ENCODE measurements at regions not wholly inside any gene's neighbourhood (a gene's known extent, or its start where the extent isn't known, plus 50 kb on each side); places are given as distances from the start of the nearest gene placed in this dataset.

GRCh38 chr7:46173476-46174195 is 252.6 kb upstream of the IGFBP3 start:
- Mint-ChIP-seq H3K27ac (no peak overlapping the region), H3K4me1 (no peaks in the 10 kb centered on the region), H3K4me3 (no peak overlapping the region), H3K9me3 (peaks cover 0 to 4% (median 0%) of the 10 kb centered on the region in 3 donors), H3K27me3 (no peaks in the 10 kb centered on the region), H3K36me3 (no peaks in the 10 kb centered on the region)
- CTCF ChIA-PET = no interaction called here
- Histone ChIP-seq H3K36me3 (ENCODE audit: control insufficient read depth in 2 of 2, extremely low read depth in 1 of 2, insufficient read depth in 1 of 2, low read length in 1 of 2) (no peaks in the 10 kb centered on the region), H3K9me3 (no peaks in the 10 kb centered on the region), H3K4me3 (ENCODE audit: control insufficient read depth in 1 of 2, extremely low read depth in 1 of 2, low read length in 1 of 2) (no peak overlapping the region), H3K27ac (ENCODE audit: low read length) (no peak overlapping the region), H3K4me1 (ENCODE audit: control insufficient read depth in 1 of 2, extremely low read depth in 1 of 2, insufficient read depth in 2 of 2, low read length in 2 of 2) (no peaks in the 10 kb centered on the region), H3K27me3 (replicated peaks in 1 of 2; ENCODE audit: control insufficient read depth in 2 of 2, extremely low read depth in 1 of 2, insufficient read depth in 2 of 2, low read length in 1 of 2) (no peaks in the 10 kb centered on the region)
- POLR2A ChIA-PET = no interaction called here
- WGBS (ENCODE audit: insufficient coverage) = 82% methylated on average over 8 of the region's 14 CpGs
- DNase-seq (no peak), ATAC-seq (replicated peaks in 1 of 4) (no peak)

- ATAC-seq (replicated peaks in 1 of 4) (no peak), DNase-seq (no peak)
- Mint-ChIP-seq H3K4me3 (no peak overlapping the region), H3K36me3 (no peaks in the 10 kb centered on the region), H3K4me1 (no peaks in the 10 kb centered on the region), H3K9me3 (peaks cover 0 to 4% (median 0%) of the 10 kb centered on the region in 3 donors), H3K27ac (no peak overlapping the region), H3K27me3 (no peaks in the 10 kb centered on the region)
- ChIA-PET CTCF (no interaction called here), POLR2A (no interaction called here)
- Histone ChIP-seq H3K4me1 (ENCODE audit: control insufficient read depth in 1 of 2, extremely low read depth in 1 of 2, insufficient read depth in 2 of 2, low read length in 2 of 2) (no peaks in the 10 kb centered on the region), H3K36me3 (ENCODE audit: control insufficient read depth in 2 of 2, extremely low read depth in 1 of 2, insufficient read depth in 1 of 2, low read length in 1 of 2) (no peaks in the 10 kb centered on the region), H3K9me3 (no peaks in the 10 kb centered on the region), H3K4me3 (ENCODE audit: control insufficient read depth in 1 of 2, extremely low read depth in 1 of 2, low read length in 1 of 2) (no peak overlapping the region), H3K27me3 (replicated peaks in 1 of 2; ENCODE audit: control insufficient read depth in 2 of 2, extremely low read depth in 1 of 2, insufficient read depth in 2 of 2, low read length in 1 of 2) (no peaks in the 10 kb centered on the region), H3K27ac (ENCODE audit: low read length) (no peak overlapping the region)
- no CpG with 5 or more reads among the region's 1 CpG for WGBS (ENCODE audit: insufficient coverage)
These were observed 249.7 kb upstream of the IGFBP3 start for GRCh38 chr7:46170792-46171191.

GRCh38 chr7:46170021-46170420 is 248.9 kb upstream of the IGFBP3 start:
- CTCF ChIA-PET = no interaction called here
- Histone ChIP-seq H3K9me3 (no peaks in the 10 kb centered on the region), H3K27me3 (replicated peaks in 1 of 2; ENCODE audit: control insufficient read depth in 2 of 2, extremely low read depth in 1 of 2, insufficient read depth in 2 of 2, low read length in 1 of 2) (no peaks in the 10 kb centered on the region), H3K4me3 (ENCODE audit: control insufficient read depth in 1 of 2, extremely low read depth in 1 of 2, low read length in 1 of 2) (no peak overlapping the region), H3K27ac (ENCODE audit: low read length) (no peak overlapping the region), H3K4me1 (ENCODE audit: control insufficient read depth in 1 of 2, extremely low read depth in 1 of 2, insufficient read depth in 2 of 2, low read length in 2 of 2) (no peaks in the 10 kb centered on the region), H3K36me3 (ENCODE audit: control insufficient read depth in 2 of 2, extremely low read depth in 1 of 2, insufficient read depth in 1 of 2, low read length in 1 of 2) (no peaks in the 10 kb centered on the region)
- H3K27ac Mint-ChIP-seq = no peak overlapping the region
- no peaks in the 10 kb centered on the region for H3K36me3 Mint-ChIP-seq
- no peaks in the 10 kb centered on the region for H3K4me1 Mint-ChIP-seq
- H3K9me3 Mint-ChIP-seq = peaks cover 0 to 4% (median 0%) of the 10 kb centered on the region in 3 donors
- H3K27me3 Mint-ChIP-seq = no peaks in the 10 kb centered on the region
- POLR2A ChIA-PET = no interaction called here
- no peak for ATAC-seq (replicated peaks in 1 of 4)
- no peak for DNase-seq
- WGBS (ENCODE audit: insufficient coverage) = 95% methylated on average over 4 of the region's 6 CpGs
- no peak overlapping the region for H3K4me3 Mint-ChIP-seq

- H3K36me3 ChIP-seq (ENCODE audit: control insufficient read depth in 2 of 2, extremely low read depth in 1 of 2, insufficient read depth in 1 of 2, low read length in 1 of 2) = no peaks in the 10 kb centered on the region
- POLR2A ChIA-PET = no interaction called here
- H3K27me3 ChIP-seq (replicated peaks in 1 of 2; ENCODE audit: control insufficient read depth in 2 of 2, extremely low read depth in 1 of 2, insufficient read depth in 2 of 2, low read length in 1 of 2) = no peaks in the 10 kb centered on the region
- H3K4me3 ChIP-seq (ENCODE audit: control insufficient read depth in 1 of 2, extremely low read depth in 1 of 2, low read length in 1 of 2) = no peak overlapping the region
- H3K27ac Mint-ChIP-seq = no peak overlapping the region
- H3K9me3 Mint-ChIP-seq = peaks cover 0 to 4% (median 0%) of the 10 kb centered on the region in 3 donors
- H3K36me3 Mint-ChIP-seq = no peaks in the 10 kb centered on the region
- H3K4me1 ChIP-seq (ENCODE audit: control insufficient read depth in 1 of 2, extremely low read depth in 1 of 2, insufficient read depth in 2 of 2, low read length in 2 of 2) = no peaks in the 10 kb centered on the region
- no peak for ATAC-seq (replicated peaks in 1 of 4)
- WGBS (ENCODE audit: insufficient coverage) = 57% methylated on average over 1 of the region's 1 CpG
- CTCF ChIA-PET = no interaction called here
- H3K9me3 ChIP-seq = no peaks in the 10 kb centered on the region
- no peaks in the 10 kb centered on the region for H3K27me3 Mint-ChIP-seq
- H3K4me3 Mint-ChIP-seq = no peak overlapping the region
- H3K27ac ChIP-seq (ENCODE audit: low read length) = no peak overlapping the region
- no peak for DNase-seq
- no peaks in the 10 kb centered on the region for H3K4me1 Mint-ChIP-seq
These were observed 248.3 kb upstream of the IGFBP3 start for GRCh38 chr7:46169384-46169755.

GRCh38 chr7:46168671-46169383 is 247.8 kb upstream of the IGFBP3 start:
- no peak overlapping the region for H3K4me3 Mint-ChIP-seq
- ChIA-PET CTCF (no interaction called here), POLR2A (interaction anchor here in 1 of 2 donors (0.6 kb wide), 1 partner anchor 527 kb away, joined by 3 read pairs; no protein-coding TSS in a partner anchor)
- no peaks in the 10 kb centered on the region for H3K27me3 Mint-ChIP-seq
- DNase-seq = no peak
- 90% methylated on average over 5 of the region's 11 CpGs for WGBS (ENCODE audit: insufficient coverage)
- no peak for ATAC-seq (replicated peaks in 1 of 4)
- no peak overlapping the region for H3K27ac ChIP-seq (ENCODE audit: low read length)
- no peaks in the 10 kb centered on the region for H3K27me3 ChIP-seq (replicated peaks in 1 of 2; ENCODE audit: control insufficient read depth in 2 of 2, extremely low read depth in 1 of 2, insufficient read depth in 2 of 2, low read length in 1 of 2)
- H3K4me1 ChIP-seq (ENCODE audit: control insufficient read depth in 1 of 2, extremely low read depth in 1 of 2, insufficient read depth in 2 of 2, low read length in 2 of 2) = no peaks in the 10 kb centered on the region
- H3K9me3 ChIP-seq = no peaks in the 10 kb centered on the region
- no peaks in the 10 kb centered on the region for H3K36me3 Mint-ChIP-seq
- no peak overlapping the region for H3K4me3 ChIP-seq (ENCODE audit: control insufficient read depth in 1 of 2, extremely low read depth in 1 of 2, low read length in 1 of 2)
- H3K27ac Mint-ChIP-seq = no peak overlapping the region
- H3K36me3 ChIP-seq (ENCODE audit: control insufficient read depth in 2 of 2, extremely low read depth in 1 of 2, insufficient read depth in 1 of 2, low read length in 1 of 2) = no peaks in the 10 kb centered on the region
- no peaks in the 10 kb centered on the region for H3K4me1 Mint-ChIP-seq
- H3K9me3 Mint-ChIP-seq = peaks cover 0 to 4% (median 0%) of the 10 kb centered on the region in 3 donors

GRCh38 chr7:46168231-46168630 is 247.2 kb upstream of the IGFBP3 start:
- Mint-ChIP-seq H3K4me3 (no peak overlapping the region), H3K27me3 (no peaks in the 10 kb centered on the region), H3K27ac (no peak overlapping the region), H3K9me3 (peaks cover 0 to 4% (median 0%) of the 10 kb centered on the region in 3 donors), H3K4me1 (no peaks in the 10 kb centered on the region), H3K36me3 (no peaks in the 10 kb centered on the region)
- CTCF ChIA-PET = no interaction called here
- Histone ChIP-seq H3K4me3 (ENCODE audit: control insufficient read depth in 1 of 2, extremely low read depth in 1 of 2, low read length in 1 of 2) (no peak overlapping the region), H3K27ac (ENCODE audit: low read length) (no peak overlapping the region), H3K9me3 (no peaks in the 10 kb centered on the region), H3K4me1 (ENCODE audit: control insufficient read depth in 1 of 2, extremely low read depth in 1 of 2, insufficient read depth in 2 of 2, low read length in 2 of 2) (no peaks in the 10 kb centered on the region), H3K36me3 (ENCODE audit: control insufficient read depth in 2 of 2, extremely low read depth in 1 of 2, insufficient read depth in 1 of 2, low read length in 1 of 2) (no peaks in the 10 kb centered on the region), H3K27me3 (replicated peaks in 1 of 2; ENCODE audit: control insufficient read depth in 2 of 2, extremely low read depth in 1 of 2, insufficient read depth in 2 of 2, low read length in 1 of 2) (no peaks in the 10 kb centered on the region)
- ATAC-seq (replicated peaks in 1 of 4) (no peak), DNase-seq (no peak)
- POLR2A ChIA-PET = interaction anchor here in 1 of 2 donors (0.6 kb wide), 1 partner anchor 527 kb away, joined by 3 read pairs; no protein-coding TSS in a partner anchor
- 88% methylated on average over 2 of the region's 5 CpGs for WGBS (ENCODE audit: insufficient coverage)

Measured in T-cell (primary cell).